ENCODE measurements at regions not wholly inside any gene's neighbourhood (a gene's known extent, or its start where the extent isn't known, plus 50 kb on each side); places are given as distances from the start of the nearest gene placed in this dataset.

DNA sequence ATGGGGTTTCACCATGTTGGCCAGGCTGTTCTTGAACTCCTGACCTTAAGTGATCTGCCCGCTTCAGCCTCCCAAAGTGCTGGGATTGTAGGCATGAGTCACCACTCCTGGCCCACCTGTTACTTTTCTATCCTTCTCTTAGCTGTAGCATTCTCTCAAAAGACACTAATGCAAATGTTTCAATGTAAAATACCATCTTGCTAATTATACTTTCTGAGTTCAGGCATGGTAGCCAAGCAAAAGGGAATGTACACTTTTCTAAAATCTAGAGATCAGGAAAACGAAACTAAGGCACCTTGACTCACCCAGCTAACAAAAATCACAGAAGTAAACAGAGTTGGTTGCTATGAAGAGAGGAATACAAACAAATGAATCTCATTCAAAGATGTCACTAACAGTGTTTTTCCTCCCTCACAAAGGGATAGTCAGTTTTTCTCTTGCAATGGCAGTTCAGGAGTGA, 401.0 kb upstream of the NRP1 start:
- H3K4me3 Mint-ChIP-seq, result no peak overlapping the region
- no peaks in the 10 kb centered on the region for H3K4me1 Mint-ChIP-seq
- peaks cover 3% of the 10 kb centered on the region for H3K36me3 Mint-ChIP-seq
- ATAC-seq (ENCODE audit: low read depth), result no peak
- peaks cover 1% of the 10 kb centered on the region for H3K27me3 Mint-ChIP-seq
- no peak for DNase-seq (ENCODE audit: low spot score in 2 of 2)
- no peak overlapping the region for H3K27ac Mint-ChIP-seq
- peaks cover 4% of the 10 kb centered on the region for H3K9me3 Mint-ChIP-seq

DNA sequence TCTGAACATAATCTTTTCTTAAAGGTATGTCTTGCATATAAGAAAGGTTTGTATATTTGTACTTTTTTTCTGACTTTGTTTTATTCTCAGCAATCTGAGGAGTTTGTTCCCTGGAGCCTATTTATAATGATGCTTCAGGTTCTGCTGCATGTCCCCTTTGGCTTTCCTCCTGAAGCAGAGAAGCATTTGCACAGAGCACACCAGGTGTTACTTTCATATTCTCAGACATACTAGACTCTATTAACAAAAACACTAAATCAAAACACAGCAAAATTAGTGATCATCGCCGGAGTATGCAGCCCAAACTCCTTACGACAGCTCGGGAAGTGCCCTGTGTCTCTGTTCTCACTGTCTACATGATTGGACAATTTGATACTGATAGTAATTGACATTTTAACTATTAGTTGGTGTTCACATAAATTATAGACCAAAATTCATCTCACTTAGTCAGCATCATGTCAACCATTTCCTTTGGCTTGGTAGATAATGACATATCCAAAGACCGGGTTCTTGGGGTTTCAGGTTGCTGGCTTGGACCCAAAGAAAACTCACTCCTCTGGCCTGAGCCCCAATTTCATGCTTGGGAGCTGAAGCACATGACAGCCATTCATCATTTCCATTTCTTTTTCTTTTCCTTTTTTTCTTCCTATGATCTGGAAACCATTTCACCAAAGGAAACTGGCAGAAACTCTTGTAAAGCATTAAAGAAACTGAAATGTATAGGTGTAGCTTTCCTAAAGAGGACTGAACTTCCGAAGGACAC, 400.1 kb upstream of the NRP1 start:
- Mint-ChIP-seq H3K36me3 (peaks cover 3% of the 10 kb centered on the region), H3K4me3 (no peak overlapping the region), H3K27me3 (peaks cover 1% of the 10 kb centered on the region), H3K27ac (no peak overlapping the region), H3K4me1 (no peaks in the 10 kb centered on the region), H3K9me3 (peaks cover 4% of the 10 kb centered on the region)
- DNase-seq (ENCODE audit: low spot score in 2 of 2) (no peak), ATAC-seq (ENCODE audit: low read depth) (no peak)

DNA sequence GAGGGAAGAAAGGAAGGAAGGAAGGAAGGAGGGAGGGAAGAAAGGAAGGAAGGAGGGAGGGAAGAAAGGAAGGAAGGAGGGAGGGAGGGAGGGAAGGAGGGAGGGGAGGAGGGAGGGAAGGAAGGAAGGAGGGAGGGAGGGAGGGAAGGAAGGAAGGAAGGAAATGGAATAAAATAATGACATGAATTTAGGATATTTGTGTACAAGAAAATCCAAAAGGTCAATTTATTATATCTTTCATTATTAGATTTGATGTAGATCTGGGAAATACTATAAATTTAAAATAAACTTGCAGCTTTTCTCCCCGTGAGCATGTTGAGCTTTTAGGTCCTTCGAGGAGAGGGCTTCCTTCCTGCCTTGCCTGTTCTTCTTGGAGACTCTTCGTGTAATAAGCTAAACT, 398.6 kb upstream of the NRP1 start:
- ATAC-seq (ENCODE audit: low read depth) (no peak), DNase-seq (ENCODE audit: low spot score in 2 of 2) (no peak)
- Mint-ChIP-seq H3K27ac (no peak overlapping the region), H3K4me3 (no peak overlapping the region), H3K27me3 (peaks cover 3% of the 10 kb centered on the region), H3K36me3 (peaks cover 3% of the 10 kb centered on the region), H3K9me3 (peaks cover 4% of the 10 kb centered on the region), H3K4me1 (no peaks in the 10 kb centered on the region)

DNA sequence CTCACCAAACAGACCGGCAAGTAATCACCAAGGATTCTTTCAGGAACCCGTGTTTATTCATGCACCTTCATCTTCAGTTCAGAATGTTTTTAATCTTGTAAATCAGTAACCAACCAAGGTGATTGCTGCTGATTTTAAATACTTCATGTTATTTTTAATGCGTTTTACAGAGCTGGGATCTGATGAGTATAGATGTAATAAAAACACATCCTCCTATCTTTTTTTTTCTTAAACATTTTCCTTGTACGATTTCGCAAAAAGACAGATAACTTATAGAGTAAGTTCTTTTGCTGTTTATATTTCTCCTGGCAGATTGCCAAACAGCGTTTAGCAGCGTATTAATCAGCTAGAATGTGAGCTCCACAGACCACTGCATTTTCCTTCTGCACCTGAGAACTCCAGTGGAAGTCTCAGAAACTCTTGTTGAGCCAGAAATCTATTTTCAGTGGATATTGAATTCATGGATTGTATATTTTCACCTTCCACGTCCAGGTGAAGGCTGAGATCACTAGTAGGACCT, 397.8 kb upstream of the NRP1 start:
- Mint-ChIP-seq H3K27ac (no peak overlapping the region), H3K4me1 (no peaks in the 10 kb centered on the region), H3K9me3 (peaks cover 4% of the 10 kb centered on the region), H3K36me3 (peaks cover 3% of the 10 kb centered on the region), H3K4me3 (no peak overlapping the region), H3K27me3 (peaks cover 3% of the 10 kb centered on the region)
- no peak for ATAC-seq (ENCODE audit: low read depth)
- no peak for DNase-seq (ENCODE audit: low spot score in 2 of 2)

DNA sequence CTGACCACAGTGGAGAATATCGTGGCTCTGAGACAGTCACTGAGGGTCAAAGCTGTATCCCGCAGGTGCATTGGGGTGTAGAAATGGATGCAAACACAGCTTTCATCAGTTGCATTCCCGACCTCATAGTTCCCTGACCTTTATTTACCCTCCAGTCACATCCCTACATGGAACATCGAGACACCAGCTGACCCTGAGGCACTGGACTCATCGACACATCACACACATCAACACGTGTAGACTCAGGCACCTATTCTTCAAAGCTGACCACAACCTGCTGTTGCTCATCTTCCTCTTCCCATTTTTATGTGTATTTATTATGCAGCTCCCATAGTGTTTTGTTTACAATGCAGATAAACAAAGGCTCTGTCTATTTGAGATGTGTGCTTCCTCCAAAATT, 396.9 kb upstream of the NRP1 start:
- H3K27ac Mint-ChIP-seq, result no peak overlapping the region
- peaks cover 3% of the 10 kb centered on the region for H3K27me3 Mint-ChIP-seq
- H3K36me3 Mint-ChIP-seq, result peaks cover 3% of the 10 kb centered on the region
- H3K4me3 Mint-ChIP-seq, result no peak overlapping the region
- ATAC-seq (ENCODE audit: low read depth) (no peak), DNase-seq (ENCODE audit: low spot score in 2 of 2) (no peak)
- peaks cover 4% of the 10 kb centered on the region for H3K9me3 Mint-ChIP-seq
- H3K4me1 Mint-ChIP-seq, result no peaks in the 10 kb centered on the region

DNA sequence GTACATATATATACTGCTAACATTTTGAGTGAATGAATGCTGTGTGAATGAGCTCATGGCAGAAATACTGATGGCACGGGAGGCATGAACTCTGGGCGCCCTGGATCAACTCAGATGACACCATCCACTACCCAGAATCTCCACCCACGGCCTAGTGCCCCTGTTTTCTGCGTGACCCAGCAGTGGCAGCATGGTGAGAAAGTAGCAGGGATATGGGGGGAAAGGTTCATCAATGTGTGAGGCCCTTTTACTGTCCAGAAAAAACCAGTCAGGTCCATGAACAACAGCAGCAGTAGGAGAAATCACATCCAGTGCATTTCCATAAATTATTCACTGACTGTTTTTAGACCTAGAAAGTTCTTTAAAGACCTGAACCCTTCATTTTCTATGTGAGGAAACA, 391.0 kb upstream of the NRP1 start:
- ATAC-seq (ENCODE audit: low read depth) (no peak), DNase-seq (ENCODE audit: low spot score in 2 of 2) (no peak)
- Mint-ChIP-seq H3K36me3 (no peaks in the 10 kb centered on the region), H3K27ac (no peak overlapping the region), H3K9me3 (no peaks in the 10 kb centered on the region), H3K27me3 (peaks cover 3% of the 10 kb centered on the region), H3K4me1 (no peaks in the 10 kb centered on the region), H3K4me3 (no peak overlapping the region)

DNA sequence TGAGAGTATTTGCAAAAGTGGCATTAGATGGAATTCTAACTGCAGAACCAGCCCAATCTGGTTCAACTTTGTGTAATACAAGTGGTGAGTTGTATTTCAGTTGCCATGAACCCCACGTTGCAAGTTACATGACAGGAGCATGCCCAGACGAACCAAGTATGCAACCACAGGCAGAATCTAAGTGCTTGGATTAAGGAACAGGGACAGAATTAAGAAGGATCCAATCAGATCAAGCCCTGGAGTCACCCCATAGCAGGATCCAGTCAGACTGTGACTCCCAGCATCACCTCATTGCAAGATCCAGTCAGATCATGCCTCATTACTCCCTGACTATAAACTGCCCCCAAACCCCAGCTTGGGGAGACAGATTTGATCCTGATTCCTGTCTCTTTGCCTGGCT, 388.7 kb upstream of the NRP1 start:
- no peaks in the 10 kb centered on the region for H3K4me1 Mint-ChIP-seq
- H3K27ac Mint-ChIP-seq, result no peak overlapping the region
- DNase-seq (ENCODE audit: low spot score in 2 of 2), result no peak
- no peak for ATAC-seq (ENCODE audit: low read depth)
- peaks cover 2% of the 10 kb centered on the region for H3K27me3 Mint-ChIP-seq
- no peaks in the 10 kb centered on the region for H3K9me3 Mint-ChIP-seq
- H3K36me3 Mint-ChIP-seq, result no peaks in the 10 kb centered on the region
- no peak overlapping the region for H3K4me3 Mint-ChIP-seq

DNA sequence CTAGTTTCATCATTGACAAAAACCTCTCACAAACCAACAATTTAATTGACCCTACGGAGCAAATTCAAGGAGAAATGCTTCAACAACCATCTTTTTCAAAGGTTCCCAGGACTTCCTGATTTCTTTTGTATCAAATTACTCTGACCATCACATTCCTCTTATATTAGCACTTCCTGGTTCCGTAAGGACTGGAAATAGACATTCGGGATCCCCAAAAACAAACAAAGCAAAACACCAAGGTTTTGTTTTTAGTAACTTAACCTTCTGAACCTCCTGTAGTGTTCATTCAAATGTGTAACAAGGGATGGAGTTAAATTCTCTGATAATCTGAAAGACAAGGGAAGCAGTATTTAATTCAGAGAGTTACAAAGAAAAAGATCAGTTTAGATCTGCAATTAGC, 387.6 kb upstream of the NRP1 start:
- no peak for ATAC-seq (ENCODE audit: low read depth)
- Mint-ChIP-seq H3K4me1 (no peaks in the 10 kb centered on the region), H3K4me3 (no peak overlapping the region), H3K36me3 (no peaks in the 10 kb centered on the region), H3K27me3 (peaks cover 2% of the 10 kb centered on the region), H3K27ac (no peak overlapping the region), H3K9me3 (no peaks in the 10 kb centered on the region)
- no peak for DNase-seq (ENCODE audit: low spot score in 2 of 2)

DNA sequence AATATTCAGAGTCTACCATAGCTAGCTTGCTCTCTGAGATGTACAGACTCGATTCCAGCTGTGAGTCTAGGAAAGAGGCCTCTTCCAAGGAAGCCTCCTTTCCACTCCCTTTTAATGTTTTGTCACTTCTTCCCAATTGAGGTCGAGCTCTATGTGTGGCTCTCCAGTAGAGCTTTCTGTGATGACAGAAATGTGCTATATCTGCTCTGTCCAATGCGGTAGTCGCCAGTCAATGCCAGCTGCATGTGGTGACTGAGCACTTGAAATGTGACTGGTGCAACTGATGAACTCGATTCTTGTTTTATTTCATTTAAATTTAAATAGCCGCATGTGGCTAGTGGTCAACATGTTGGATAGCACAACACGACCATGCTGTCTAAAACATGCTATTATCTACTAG, 387.0 kb upstream of the NRP1 start:
- H3K27ac Mint-ChIP-seq, result no peak overlapping the region
- ATAC-seq (ENCODE audit: low read depth), result no peak

DNA sequence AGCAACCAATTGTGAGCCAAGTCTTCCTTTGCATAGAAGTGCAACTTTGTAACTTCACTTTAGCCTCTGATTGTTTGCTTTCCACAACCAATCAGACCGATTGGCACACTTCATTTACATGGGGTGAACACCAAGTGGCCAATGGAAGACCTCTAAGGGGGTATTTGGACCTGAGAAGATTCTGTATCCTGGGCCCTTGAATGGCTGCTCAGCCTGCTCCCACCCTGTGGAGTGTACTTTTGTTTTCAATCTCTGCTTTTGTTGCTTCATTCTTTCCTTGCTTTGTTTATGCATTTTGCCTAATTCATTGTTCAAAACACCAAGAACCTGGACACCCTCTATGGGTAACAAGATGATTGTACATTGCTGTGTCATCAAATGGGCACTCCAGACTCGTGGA, 385.7 kb upstream of the NRP1 start:
- DNase-seq (ENCODE audit: low spot score in 2 of 2), result no peak
- no peaks in the 10 kb centered on the region for H3K36me3 Mint-ChIP-seq
- H3K4me1 Mint-ChIP-seq, result no peaks in the 10 kb centered on the region
- no peak overlapping the region for H3K4me3 Mint-ChIP-seq
- no peak for ATAC-seq (ENCODE audit: low read depth)
- peaks cover 2% of the 10 kb centered on the region for H3K27me3 Mint-ChIP-seq
- no peaks in the 10 kb centered on the region for H3K9me3 Mint-ChIP-seq
- no peak overlapping the region for H3K27ac Mint-ChIP-seq

More for the DNA sequence above, 387.0 kb upstream of the NRP1 start:
- Mint-ChIP-seq H3K4me3 (no peak overlapping the region), H3K9me3 (no peaks in the 10 kb centered on the region), H3K36me3 (no peaks in the 10 kb centered on the region), H3K27me3 (peaks cover 2% of the 10 kb centered on the region), H3K4me1 (no peaks in the 10 kb centered on the region)
- no peak for DNase-seq (ENCODE audit: low spot score in 2 of 2)

DNA sequence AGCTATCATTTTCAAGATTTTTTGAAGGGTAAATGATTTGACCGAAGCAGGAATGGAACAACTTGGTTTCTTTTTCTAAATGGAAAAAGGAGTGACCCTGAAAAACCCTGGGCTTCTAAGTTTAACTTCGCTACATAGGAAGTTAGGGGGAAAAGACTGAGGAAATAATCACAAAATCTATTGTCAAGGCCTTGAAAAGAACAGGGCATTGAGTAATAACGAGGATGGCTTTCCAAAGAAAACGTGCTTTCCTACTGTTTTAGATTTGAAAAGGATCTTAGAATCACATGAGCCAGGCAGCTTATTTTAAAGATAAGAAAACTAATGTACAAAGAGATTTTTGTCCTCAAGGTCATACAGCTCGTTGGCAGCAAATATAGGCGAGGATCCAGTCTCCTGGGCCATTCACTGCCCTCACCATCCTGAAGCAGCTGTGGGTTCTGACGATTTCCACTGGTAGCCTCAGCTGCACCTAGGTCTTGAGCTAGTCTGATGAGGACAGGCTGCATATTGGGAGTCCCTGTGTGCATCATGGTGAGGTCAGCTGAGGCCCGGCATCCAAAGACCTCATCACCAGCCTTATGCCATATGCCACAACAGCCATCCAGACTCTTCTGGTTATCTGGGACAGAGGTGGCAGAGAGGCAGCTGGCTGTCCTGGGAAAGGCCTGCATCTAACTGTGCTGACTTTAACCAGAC, 384.7 kb upstream of the NRP1 start:
- Mint-ChIP-seq H3K4me1 (no peaks in the 10 kb centered on the region), H3K4me3 (no peak overlapping the region), H3K36me3 (no peaks in the 10 kb centered on the region), H3K27ac (no peak overlapping the region), H3K27me3 (peaks cover 2% of the 10 kb centered on the region), H3K9me3 (no peaks in the 10 kb centered on the region)
- DNase-seq (ENCODE audit: low spot score in 2 of 2), result no peak
- ATAC-seq (ENCODE audit: low read depth), result no peak

DNA sequence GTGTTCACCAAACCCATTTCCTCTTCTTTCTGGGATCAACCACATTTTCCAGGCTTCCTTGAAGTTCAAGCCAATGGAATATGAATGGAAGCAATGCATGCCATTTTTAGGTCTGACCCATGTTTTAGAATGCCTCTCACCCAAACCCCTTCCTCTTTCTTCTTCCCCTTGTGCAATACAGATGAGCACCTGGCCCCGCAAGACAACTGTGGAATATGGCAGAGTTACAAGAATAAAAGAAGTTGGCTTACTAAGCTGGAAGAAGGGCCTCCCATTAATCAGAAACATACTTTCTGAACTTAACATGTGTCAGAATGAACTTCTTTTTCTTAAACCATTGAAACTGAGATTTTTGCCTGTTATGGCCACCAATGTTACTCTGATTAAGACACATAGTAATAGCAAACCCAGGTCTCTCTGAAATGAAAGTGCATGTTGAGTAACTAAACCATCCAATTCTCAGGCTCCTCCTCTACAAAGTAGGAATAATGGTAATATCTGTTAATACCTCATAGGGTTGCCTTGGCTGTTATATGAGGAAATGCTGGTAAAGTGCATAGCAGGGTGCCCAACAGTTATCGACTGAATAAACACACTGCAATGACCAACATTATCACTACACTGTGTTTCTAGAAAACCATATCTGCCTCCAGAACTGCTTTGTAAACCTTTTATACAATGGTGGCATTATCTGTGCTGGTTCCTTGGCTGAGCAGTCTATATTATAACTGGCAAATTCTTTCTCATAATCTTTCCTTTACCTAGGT, 382.2 kb upstream of the NRP1 start:
- Mint-ChIP-seq H3K27me3 (no peaks in the 10 kb centered on the region), H3K27ac (no peak overlapping the region), H3K4me1 (no peaks in the 10 kb centered on the region), H3K4me3 (no peak overlapping the region), H3K36me3 (no peaks in the 10 kb centered on the region), H3K9me3 (peaks cover 1% of the 10 kb centered on the region)
- no peak for ATAC-seq (ENCODE audit: low read depth)
- no peak for DNase-seq (ENCODE audit: low spot score in 2 of 2)

DNA sequence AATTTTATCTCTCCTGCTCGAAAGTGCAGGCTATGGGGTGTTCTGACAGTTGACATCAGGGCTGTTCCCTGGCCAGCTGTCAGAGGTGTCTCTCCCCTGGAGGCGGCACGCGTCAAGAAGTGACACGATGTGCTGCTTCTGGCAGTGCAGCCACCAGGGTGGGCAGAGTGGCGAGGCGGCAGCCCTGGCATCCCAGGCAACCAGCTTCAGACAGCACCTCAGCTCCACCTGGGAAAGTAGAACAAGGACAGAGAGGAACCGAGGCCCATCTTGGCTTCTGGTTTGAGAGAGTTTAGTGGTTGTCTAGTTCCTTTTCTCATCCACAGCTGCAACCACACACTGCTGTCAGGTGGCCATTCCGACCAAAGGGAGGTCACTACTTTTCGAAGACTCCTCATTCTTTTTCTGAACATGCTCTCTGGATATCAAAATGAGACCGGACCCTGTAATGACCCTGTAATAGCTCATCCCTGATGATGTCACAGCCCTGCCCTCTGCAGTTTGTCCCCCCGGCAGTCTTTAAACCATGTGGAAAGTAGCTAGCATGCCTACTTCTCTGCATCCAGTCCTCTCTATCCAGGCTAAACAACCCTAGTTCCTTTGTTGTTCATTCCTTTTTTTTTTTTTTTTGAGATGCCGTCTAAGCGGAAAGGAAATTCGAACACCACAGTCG, 381.0 kb upstream of the NRP1 start:
- no peak for ATAC-seq (ENCODE audit: low read depth)

DNA sequence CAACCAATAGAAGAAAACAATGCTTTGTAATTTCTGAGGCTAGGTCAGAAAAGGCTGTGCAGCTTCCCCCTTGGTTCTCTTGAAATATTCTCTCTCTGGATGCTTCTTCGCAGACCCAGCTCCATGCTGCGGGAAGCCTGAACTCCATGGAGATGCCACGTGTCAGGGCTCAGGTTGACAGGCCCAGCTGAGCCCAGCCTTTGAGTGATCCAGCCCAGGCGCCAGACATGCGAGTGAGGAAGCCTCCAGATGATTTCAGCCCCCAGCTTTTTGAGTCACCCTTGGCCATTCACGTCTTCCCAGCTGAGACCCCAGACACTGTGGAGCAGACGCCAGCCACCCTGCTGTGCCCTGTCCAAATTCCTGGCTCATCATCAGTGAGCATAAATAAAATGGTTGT, 378.4 kb upstream of the NRP1 start:
- no peak for ATAC-seq (ENCODE audit: low read depth)
- no peak for DNase-seq (ENCODE audit: low spot score in 2 of 2)
- H3K27me3 Mint-ChIP-seq, result no peaks in the 10 kb centered on the region
- H3K9me3 Mint-ChIP-seq, result peaks cover 1% of the 10 kb centered on the region
- H3K4me3 Mint-ChIP-seq, result no peak overlapping the region
- H3K4me1 Mint-ChIP-seq, result no peaks in the 10 kb centered on the region
- no peaks in the 10 kb centered on the region for H3K36me3 Mint-ChIP-seq
- H3K27ac Mint-ChIP-seq, result no peak overlapping the region

More for the DNA sequence above, 381.0 kb upstream of the NRP1 start:
- DNase-seq (ENCODE audit: low spot score in 2 of 2), result no peak
- H3K27me3 Mint-ChIP-seq, result no peaks in the 10 kb centered on the region
- H3K4me3 Mint-ChIP-seq, result no peak overlapping the region
- H3K9me3 Mint-ChIP-seq, result peaks cover 1% of the 10 kb centered on the region
- H3K36me3 Mint-ChIP-seq, result no peaks in the 10 kb centered on the region
- no peaks in the 10 kb centered on the region for H3K4me1 Mint-ChIP-seq
- no peak overlapping the region for H3K27ac Mint-ChIP-seq
